ENCODE measurements at regions not wholly inside any gene's neighbourhood (a gene's known extent, or its start where the extent isn't known, plus 50 kb on each side); places are given as distances from the start of the nearest gene placed in this dataset.

- TF ChIP-seq, protein P1, sequence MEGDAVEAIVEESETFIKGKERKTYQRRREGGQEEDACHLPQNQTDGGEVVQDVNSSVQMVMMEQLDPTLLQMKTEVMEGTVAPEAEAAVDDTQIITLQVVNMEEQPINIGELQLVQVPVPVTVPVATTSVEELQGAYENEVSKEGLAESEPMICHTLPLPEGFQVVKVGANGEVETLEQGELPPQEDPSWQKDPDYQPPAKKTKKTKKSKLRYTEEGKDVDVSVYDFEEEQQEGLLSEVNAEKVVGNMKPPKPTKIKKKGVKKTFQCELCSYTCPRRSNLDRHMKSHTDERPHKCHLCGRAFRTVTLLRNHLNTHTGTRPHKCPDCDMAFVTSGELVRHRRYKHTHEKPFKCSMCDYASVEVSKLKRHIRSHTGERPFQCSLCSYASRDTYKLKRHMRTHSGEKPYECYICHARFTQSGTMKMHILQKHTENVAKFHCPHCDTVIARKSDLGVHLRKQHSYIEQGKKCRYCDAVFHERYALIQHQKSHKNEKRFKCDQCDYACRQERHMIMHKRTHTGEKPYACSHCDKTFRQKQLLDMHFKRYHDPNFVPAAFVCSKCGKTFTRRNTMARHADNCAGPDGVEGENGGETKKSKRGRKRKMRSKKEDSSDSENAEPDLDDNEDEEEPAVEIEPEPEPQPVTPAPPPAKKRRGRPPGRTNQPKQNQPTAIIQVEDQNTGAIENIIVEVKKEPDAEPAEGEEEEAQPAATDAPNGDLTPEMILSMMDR (conservative IDR thresholded peaks at IDR 0.05; ENCODE audit: low read length): no peak
- TF ChIP-seq EZH2phosphoT487 (IDR thresholded peaks at IDR 0.05; ENCODE audit: borderline replicate concordance, low read depth, low read length): no peak
Measured at GRCh38 chr9:89669361-89669842, 64.6 kb downstream of the GADD45G start.

Measured in OCI-LY7 (cell line).